Prostate gland (tissue), 2 donors: ENCODE measurements at regions not wholly inside any gene's neighbourhood (a gene's known extent, or its start where the extent isn't known, plus 50 kb on each side); places are given as distances from the start of the nearest gene placed in this dataset.

Experiments
- POLR2A ChIP-seq: fragments of 450-650 bp; IDR thresholded peaks from one replicate; pipeline ENCODE4 v1.6.1; 2016; ENCODE audit warnings: antibody characterized with exemption, mild to moderate bottlenecking
- TF ChIP-seq, protein P1 (sequence below), 4 experiments: fragments of 200-600 bp in 2 of 4; fragments of 450-650 bp in 2 of 4; sonication (generic) in 2 of 4; IDR thresholded peaks; 1 replicate in 3 of 4; 2 replicates in 1 of 4; pipeline ENCODE4 v1.5.1; 2016 to 2019; ENCODE audit warnings: antibody characterized with exemption in 4 of 4, mild to moderate bottlenecking in 2 of 4, moderate library complexity in 2 of 4

DNA sequence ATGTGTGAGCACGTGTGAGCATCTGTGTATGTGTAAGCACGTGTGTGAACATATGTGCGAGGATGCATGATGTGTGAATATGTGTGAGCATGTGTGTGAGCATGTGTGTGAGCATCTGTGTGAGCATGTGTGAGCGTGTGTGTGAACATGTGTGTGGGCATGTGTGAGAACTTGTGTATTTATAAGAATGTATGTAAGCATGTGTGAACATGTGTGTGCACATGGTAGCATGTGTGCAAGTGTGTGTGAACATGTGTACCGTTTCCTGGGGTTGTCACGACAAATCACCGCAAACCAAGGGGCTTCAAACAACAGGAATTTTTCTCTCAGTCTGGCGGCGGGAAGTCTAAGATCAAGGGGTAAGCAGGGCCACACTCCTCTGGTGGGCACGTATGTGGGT, 238.3 kb downstream of the CTTN start:
- TF ChIP-seq POLR2A = no peak
- TF ChIP-seq, protein P1, sequence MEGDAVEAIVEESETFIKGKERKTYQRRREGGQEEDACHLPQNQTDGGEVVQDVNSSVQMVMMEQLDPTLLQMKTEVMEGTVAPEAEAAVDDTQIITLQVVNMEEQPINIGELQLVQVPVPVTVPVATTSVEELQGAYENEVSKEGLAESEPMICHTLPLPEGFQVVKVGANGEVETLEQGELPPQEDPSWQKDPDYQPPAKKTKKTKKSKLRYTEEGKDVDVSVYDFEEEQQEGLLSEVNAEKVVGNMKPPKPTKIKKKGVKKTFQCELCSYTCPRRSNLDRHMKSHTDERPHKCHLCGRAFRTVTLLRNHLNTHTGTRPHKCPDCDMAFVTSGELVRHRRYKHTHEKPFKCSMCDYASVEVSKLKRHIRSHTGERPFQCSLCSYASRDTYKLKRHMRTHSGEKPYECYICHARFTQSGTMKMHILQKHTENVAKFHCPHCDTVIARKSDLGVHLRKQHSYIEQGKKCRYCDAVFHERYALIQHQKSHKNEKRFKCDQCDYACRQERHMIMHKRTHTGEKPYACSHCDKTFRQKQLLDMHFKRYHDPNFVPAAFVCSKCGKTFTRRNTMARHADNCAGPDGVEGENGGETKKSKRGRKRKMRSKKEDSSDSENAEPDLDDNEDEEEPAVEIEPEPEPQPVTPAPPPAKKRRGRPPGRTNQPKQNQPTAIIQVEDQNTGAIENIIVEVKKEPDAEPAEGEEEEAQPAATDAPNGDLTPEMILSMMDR (IDR thresholded peaks at IDR 0.05) = no peak
